Activated T-helper 1 cell treated with anti-CD3 and anti-CD28 coated beads, Interleukin-2, amount 50 U/mL, for 16 hours (primary cell): ENCODE measurements at regions not wholly inside any gene's neighbourhood (a gene's known extent, or its start where the extent isn't known, plus 50 kb on each side); places are given as distances from the start of the nearest gene placed in this dataset.
"Not testable (repeated sequence)": the region's sequence is repeated elsewhere in the genome, so short reads cannot be mapped to it uniquely, and the experiment has no call there.

ENCODE experiments used
- DNase-seq, 2 donors: peaks; one replicate each; pipeline ENCODE4 v3.0.0-alpha.2; 2020; ENCODE audit warnings: low read depth in 1 of 2, low spot score in 1 of 2

- DNase-seq = not testable (repeated sequence)
Measured at GRCh38 chr7:65069476-65069875, 63.0 kb upstream of the ERV3-1 start.

- not testable (repeated sequence) for DNase-seq
Measured at GRCh38 chr7:65062566-65062965, 56.1 kb upstream of the ERV3-1 start.

GRCh38 chr7:65059247-65059646 is 52.8 kb upstream of the ERV3-1 start:
- not testable (repeated sequence) for DNase-seq
